PC-9 (cell line): ENCODE measurements at regions not wholly inside any gene's neighbourhood (a gene's known extent, or its start where the extent isn't known, plus 50 kb on each side); places are given as distances from the start of the nearest gene placed in this dataset.

Source experiments
- BruUV-seq: library from RNA; stranded (reverse); fragments of 400-500 nt; replicated peaks from 2 replicates; lab custom pipeline; 2021; lab: Mats Ljungman, UMichigan
- CTCF ChIA-PET: fragments of 300-600 bp; sonication (Branson Sonifier 250); formaldehyde crosslinking; loops from one replicate; lab custom pipeline; 2022; ENCODE audit warnings: antibody characterized with exemption; lab: Charles Lee
- POLR2A ChIA-PET: fragments of 300-600 bp; sonication (Branson Sonifier 250); formaldehyde crosslinking; loops from one replicate; lab custom pipeline; 2022; ENCODE audit warnings: antibody characterized with exemption; ENCODE audit not compliant: unreplicated experiment; lab: Charles Lee
- DNase-seq, 2 experiments: peaks; one replicate each; pipeline versions ENCODE4 v3.0.0 to v3.0.0-alpha.2; 2015 to 2022; ENCODE audit warnings: mixed read lengths in 1 of 2
- H2AFZ ChIP-seq: fragments of 200-600 bp; sonication (generic); 2 replicates; pipeline ENCODE4 v1.8.1; 2017; ENCODE audit warnings: antibody characterized with exemption
- H3F3A ChIP-seq: fragments of 200-600 bp; sonication (generic); 2 replicates; pipeline ENCODE4 v1.8.1; 2017; ENCODE audit warnings: antibody characterized with exemption, mild to moderate bottlenecking, low read depth; ENCODE audit not compliant: insufficient read depth
- H3K27ac ChIP-seq: fragments of 200-600 bp; sonication (generic); 2 replicates; pipeline ENCODE4 v1.6.1; 2016; ENCODE audit warnings: mixed run types
- H3K27me3 ChIP-seq: fragments of 200-600 bp; sonication (generic); 2 replicates; pipeline ENCODE4 v1.6.1; 2016; ENCODE audit warnings: low read depth, mixed run types; ENCODE audit not compliant: insufficient read depth
- H3K36me3 ChIP-seq: fragments of 200-600 bp; sonication (generic); 2 replicates; pipeline ENCODE4 v1.6.1; 2016; ENCODE audit warnings: low read depth, mixed run types
- H3K4me1 ChIP-seq: fragments of 200-600 bp; sonication (generic); replicated peaks from 2 replicates; pipeline ENCODE4 v1.6.1; 2016; ENCODE audit warnings: mixed run types; ENCODE audit not compliant: insufficient read depth
- H3K4me2 ChIP-seq: fragments of 200-600 bp; sonication (generic); 2 replicates; pipeline ENCODE4 v1.6.1; 2017; ENCODE audit warnings: mixed run types
- H3K4me3 ChIP-seq: fragments of 200-600 bp; sonication (generic); 2 replicates; pipeline ENCODE4 v1.6.1; 2016; ENCODE audit warnings: mixed run types
- H3K79me2 ChIP-seq: fragments of 200-600 bp; sonication (generic); 2 replicates; pipeline ENCODE4 v1.6.1; 2017; ENCODE audit warnings: low read depth, mixed run types
- H3K9me2 ChIP-seq: fragments of 200-600 bp; sonication (generic); 2 replicates; pipeline ENCODE4 v1.8.1; 2017; ENCODE audit warnings: mild to moderate bottlenecking; ENCODE audit not compliant: insufficient read depth
- H3K9me3 ChIP-seq: fragments of 200-600 bp; sonication (generic); 2 replicates; pipeline ENCODE4 v1.8.1; 2016; ENCODE audit warnings: low read depth; ENCODE audit not compliant: insufficient read depth
- H4K20me1 ChIP-seq: fragments of 200-600 bp; sonication (generic); 2 replicates; pipeline ENCODE4 v1.8.1; 2017; ENCODE audit not compliant: insufficient read depth
- CTCF ChIP-seq: fragments of 200-600 bp; sonication (generic); conservative IDR thresholded peaks from 2 replicates; pipeline ENCODE4 v1.6.1; 2017; ENCODE audit warnings: mixed run types, antibody characterized with exemption, mild to moderate bottlenecking, moderate library complexity
- EZH2 ChIP-seq: fragments of 200-600 bp; sonication (generic); IDR thresholded peaks from 2 replicates; pipeline ENCODE4 v1.8.0; 2017; ENCODE audit warnings: antibody characterized with exemption, low read depth
- intact Hi-C: fragments of 100-400 bp; cut with micrococcal nuclease; formaldehyde crosslinking; loops from one replicate; pipeline ENCODE4 v1.10.0; 2022; ENCODE audit not compliant: unreplicated experiment

GRCh38 chr6:9468277-9468676 is 946.6 kb downstream of the TFAP2A start:
- intact Hi-C loops, result no loop called here
- Histone ChIP-seq H3K27ac (no peak overlapping the region), H3K36me3 (no peaks in the 10 kb centered on the region), H3K9me3 (no peaks in the 10 kb centered on the region), H3K27me3 (no peaks in the 10 kb centered on the region), H3K4me3 (no peak overlapping the region), H2AFZ (no peak overlapping the region), H3F3A (no peaks in the 10 kb centered on the region), H3K4me2 (no peak overlapping the region), H3K4me1 (no peaks in the 10 kb centered on the region), H4K20me1 (no peaks in the 10 kb centered on the region), H3K79me2 (no peaks in the 10 kb centered on the region), H3K9me2 (no peaks in the 10 kb centered on the region)
- DNase-seq, result no peak
- POLR2A ChIA-PET, result interaction anchor here (0.7 kb wide), 1 partner anchor 63 kb away, joined by 7 read pairs; no protein-coding TSS in a partner anchor
- CTCF ChIA-PET, result no interaction called here
- no peak for TF ChIP-seq CTCF
- TF ChIP-seq EZH2, result no peak
- no TSS peak for BruUV-seq

GRCh38 chr6:9467741-9468140 is 947.1 kb downstream of the TFAP2A start:
- no peaks in the 10 kb centered on the region for H3F3A ChIP-seq
- no peak overlapping the region for H3K27ac ChIP-seq
- H3K4me2 ChIP-seq, result no peak overlapping the region
- no TSS peak for BruUV-seq
- no peaks in the 10 kb centered on the region for H3K27me3 ChIP-seq
- no peaks in the 10 kb centered on the region for H4K20me1 ChIP-seq
- no peak overlapping the region for H3K4me3 ChIP-seq
- H3K4me1 ChIP-seq, result no peaks in the 10 kb centered on the region
- TF ChIP-seq CTCF, result no peak
- TF ChIP-seq EZH2, result no peak
- no peaks in the 10 kb centered on the region for H3K79me2 ChIP-seq
- no peaks in the 10 kb centered on the region for H3K9me3 ChIP-seq
- H2AFZ ChIP-seq, result no peak overlapping the region
- no peaks in the 10 kb centered on the region for H3K36me3 ChIP-seq
- intact Hi-C loops, result no loop called here
- no peak for DNase-seq
- ChIA-PET CTCF (no interaction called here), POLR2A (interaction anchor here (0.7 kb wide), 2 partner anchors 63 to 948 kb away, joined by 3 to 7 read pairs; no protein-coding TSS in a partner anchor)
- H3K9me2 ChIP-seq, result no peaks in the 10 kb centered on the region

GRCh38 chr6:9464583-9464982 is 950.3 kb downstream of the TFAP2A start:
- no TSS peak for BruUV-seq
- H3K27ac ChIP-seq, result no peak overlapping the region
- no peaks in the 10 kb centered on the region for H3K9me3 ChIP-seq
- H3K4me2 ChIP-seq, result no peak overlapping the region
- H4K20me1 ChIP-seq, result no peaks in the 10 kb centered on the region
- no peak overlapping the region for H2AFZ ChIP-seq
- POLR2A ChIA-PET, result no interaction called here
- H3K27me3 ChIP-seq, result no peaks in the 10 kb centered on the region
- no peaks in the 10 kb centered on the region for H3K4me1 ChIP-seq
- TF ChIP-seq EZH2, result no peak
- TF ChIP-seq CTCF, result no peak
- no peaks in the 10 kb centered on the region for H3F3A ChIP-seq
- H3K36me3 ChIP-seq, result no peaks in the 10 kb centered on the region
- DNase-seq, result no peak
- intact Hi-C loops, result no loop called here
- no peak overlapping the region for H3K4me3 ChIP-seq
- H3K9me2 ChIP-seq, result no peaks in the 10 kb centered on the region
- CTCF ChIA-PET, result no interaction called here
- H3K79me2 ChIP-seq, result no peaks in the 10 kb centered on the region
